Stomach (tissue), 8 donors: ENCODE measurements at regions not wholly inside any gene's neighbourhood (a gene's known extent, or its start where the extent isn't known, plus 50 kb on each side); places are given as distances from the start of the nearest gene placed in this dataset.

Experiments used
- DNase-seq, 2 donors: peaks; one replicate each; pipeline versions ENCODE4 v3.0.0 to v3.0.0-alpha.2; 2013 to 2019
- H3K27ac ChIP-seq, 5 donors: fragments of 200-600 bp in 4 of 5; sonication (generic) in 4 of 5; one replicate each; pipeline ENCODE4 v1.5.1; 2013 to 2019; ENCODE audit warnings: mild to moderate bottlenecking in 1 of 5, moderate library complexity in 1 of 5
- H3K27me3 ChIP-seq, 3 donors: fragments of 200-600 bp; sonication (generic); one replicate each; pipeline ENCODE4 v1.5.1; 2017 to 2019; ENCODE audit warnings: mixed run types in 1 of 3
- H3K36me3 ChIP-seq, 4 donors: fragments of 200-600 bp; sonication (generic); 1 replicate in 3 of 4; 2 replicates in 1 of 4; pipeline ENCODE4 v1.5.1; 2016 to 2019
- H3K4me1 ChIP-seq, 4 donors: fragments of 200-600 bp; sonication (generic); one replicate each; pipeline ENCODE4 v1.5.1; 2016 to 2019
- H3K4me3 ChIP-seq, 4 donors: fragments of 200-600 bp; sonication (generic) in 3 of 4; one replicate each; pipeline ENCODE4 v1.5.1; 2016 to 2019; ENCODE audit warnings: mild to moderate bottlenecking in 1 of 4
- H3K9me3 ChIP-seq, 4 donors: fragments of 200-600 bp; sonication (generic); one replicate each; pipeline ENCODE4 v1.5.1; 2016 to 2019
- CTCF ChIP-seq, 7 experiments: fragments of 450-650 bp in 4 of 7; fragments of 200-600 bp in 3 of 7; sonication (generic) in 3 of 7; IDR thresholded peaks; one replicate each; pipeline ENCODE4 v1.5.1; 2016 to 2019; ENCODE audit warnings: antibody characterized with exemption in 7 of 7, control low read depth in 2 of 7, mild to moderate bottlenecking in 1 of 7
- EP300 ChIP-seq: sonication (generic); formaldehyde crosslinking; IDR thresholded peaks from one replicate; pipeline ENCODE4 v1.6.1; 2017; ENCODE audit warnings: antibody characterized with exemption
- POLR2A ChIP-seq, 4 donors: fragments of 450-650 bp; IDR thresholded peaks; one replicate each; pipeline ENCODE4 v1.6.1; 2016; ENCODE audit warnings: antibody characterized with exemption in 4 of 4, control low read depth in 2 of 4, mild to moderate bottlenecking in 1 of 4, moderate library complexity in 1 of 4
- POLR2AphosphoS5 ChIP-seq, 3 donors: sonication (generic); formaldehyde crosslinking; IDR thresholded peaks; one replicate each; pipeline ENCODE4 v1.6.1; 2016; ENCODE audit warnings: antibody characterized with exemption in 3 of 3
- WGBS, 5 donors: extraction: QIAGEN DNeasy Blood & Tissue Kit in 3 of 5; methylation state at CpG; one replicate each; pipeline versions ENCODE4 v1.1.5 to v1.1.7; 2013 to 2018; 5-methylcytosine and 5-hydroxymethylcytosine counted together
- intact Hi-C: fragments of 100-400 bp; cut with DNase I; formaldehyde crosslinking; loops from one replicate; pipeline ENCODE4 v1.15.1; 2023; ENCODE audit warnings: low total_unique reads
- donor health status: healthy with polysubstance abuse.
- donor health status: Bipolar disorder and iron deficiency.
- donor health status: healthy.

- no peaks in the 10 kb centered on the region for H3K9me3 ChIP-seq
- intact Hi-C loops: no loop called here
- DNase-seq: no peak
- no peaks in the 10 kb centered on the region for H3K27me3 ChIP-seq
- H3K36me3 ChIP-seq: no peaks in the 10 kb centered on the region
- H3K4me3 ChIP-seq: no peak overlapping the region
- TF ChIP-seq POLR2A (IDR thresholded peaks at IDR 0.05): no peak
- no peak for TF ChIP-seq CTCF (IDR thresholded peaks at IDR 0.05)
- TF ChIP-seq POLR2AphosphoS5 (IDR thresholded peaks at IDR 0.05): no peak
- no peak for TF ChIP-seq EP300
- no peaks in the 10 kb centered on the region for H3K4me1 ChIP-seq
- H3K27ac ChIP-seq: no peak overlapping the region
- WGBS, 5 donors: 35 to 75% (median 48%) methylated on average over 4 of the region's 4 CpGs
Observed at GRCh38 chrX:34546366-34546765, 110.7 kb downstream of the TMEM47 start.

- no peak for DNase-seq
- Histone ChIP-seq H3K27me3 (no peaks in the 10 kb centered on the region), H3K4me1 (no peaks in the 10 kb centered on the region), H3K4me3 (no peak overlapping the region), H3K9me3 (no peaks in the 10 kb centered on the region), H3K36me3 (no peaks in the 10 kb centered on the region), H3K27ac (no peak overlapping the region)
- TF ChIP-seq EP300 (no peak), CTCF (IDR thresholded peaks at IDR 0.05) (no peak)
- intact Hi-C loops: no loop called here
Observed at GRCh38 chrX:34528081-34528480, 129.0 kb downstream of the TMEM47 start.

- intact Hi-C loops: no loop called here
- H3K27me3 ChIP-seq: no peaks in the 10 kb centered on the region
- 19 to 43% (median 37%) methylated on average over 2 of the region's 2 CpGs for WGBS, 5 donors
- H3K4me1 ChIP-seq: no peaks in the 10 kb centered on the region
- no peak overlapping the region for H3K27ac ChIP-seq
- TF ChIP-seq EP300 (no peak), POLR2A (IDR thresholded peaks at IDR 0.05) (no peak), POLR2AphosphoS5 (IDR thresholded peaks at IDR 0.05) (no peak), CTCF (IDR thresholded peaks at IDR 0.05) (no peak)
- H3K4me3 ChIP-seq: no peak overlapping the region
- H3K36me3 ChIP-seq: no peaks in the 10 kb centered on the region
- peak in 1 of 2 donors; percentile 1 for DNase-seq
- H3K9me3 ChIP-seq: no peaks in the 10 kb centered on the region
Observed at GRCh38 chrX:34521563-34521962, 135.5 kb downstream of the TMEM47 start.

- Histone ChIP-seq H3K9me3 (peaks cover 0 to 13% (median 5%) of the 10 kb centered on the region in 4 donors), H3K4me3 (no peak overlapping the region), H3K4me1 (no peaks in the 10 kb centered on the region), H3K36me3 (no peaks in the 10 kb centered on the region), H3K27ac (no peak overlapping the region), H3K27me3 (no peaks in the 10 kb centered on the region)
- 56 to 88% (median 84%) methylated on average over 5 of the region's 5 CpGs for WGBS, 5 donors
- TF ChIP-seq EP300 (no peak), CTCF (IDR thresholded peaks at IDR 0.05) (no peak), POLR2AphosphoS5 (IDR thresholded peaks at IDR 0.05) (no peak), POLR2A (IDR thresholded peaks at IDR 0.05) (no peak)
- intact Hi-C loops: no loop called here
- no peak for DNase-seq
Observed at GRCh38 chrX:34509394-34509793, 147.7 kb downstream of the TMEM47 start.
